DND-41 (cell line): ENCODE measurements at regions not wholly inside any gene's neighbourhood (a gene's known extent, or its start where the extent isn't known, plus 50 kb on each side); places are given as distances from the start of the nearest gene placed in this dataset.

Source experiments
- ATAC-seq: fragments of 200-7000 bp; cut with Tn5 transposase; 3 replicates; pipeline ENCODE4 v1.9.1; 2021; ENCODE audit warnings: low read depth; ENCODE audit not compliant: insufficient read depth
- DNase-seq: peaks from one replicate; pipeline ENCODE4 v3.0.0-alpha.2; 2020
- H2AFZ ChIP-seq: 2 replicates; pipeline ENCODE4 v1.6.0; 2012; ENCODE audit warnings: low read depth, low read length
- H3K27ac ChIP-seq: 2 replicates; pipeline ENCODE4 v1.5.1; 2012; ENCODE audit warnings: low read length, inconsistent platforms
- H3K27me3 ChIP-seq: fragments of 200-600 bp; sonication (generic); 2 replicates; pipeline ENCODE4 v1.6.0; 2012; ENCODE audit warnings: low read length, mild to moderate bottlenecking, inconsistent platforms; ENCODE audit not compliant: insufficient read depth, poor library complexity
- H3K36me3 ChIP-seq: 2 replicates; pipeline ENCODE4 v1.5.1; 2012; ENCODE audit warnings: low read length, inconsistent platforms; ENCODE audit not compliant: insufficient read depth
- H3K4me1 ChIP-seq: 2 replicates; pipeline ENCODE4 v1.5.1; 2012; ENCODE audit warnings: mild to moderate bottlenecking, low read length; ENCODE audit not compliant: insufficient read depth
- H3K4me2 ChIP-seq: 2 replicates; pipeline ENCODE4 v1.6.0; 2012; ENCODE audit warnings: mild to moderate bottlenecking, moderate library complexity, low read length, inconsistent platforms; ENCODE audit not compliant: insufficient read depth
- H3K4me3 ChIP-seq, 2 experiments: fragments of 200-600 bp in 1 of 2; shearing (Covaris generic) in 1 of 2; 2 replicates each; pipeline ENCODE4 v1.5.1; 2012 to 2016; ENCODE audit warnings: inconsistent platforms in 2 of 2, low read length in 2 of 2, mild to moderate bottlenecking in 2 of 2, low read depth in 1 of 2, moderate library complexity in 1 of 2
- H3K79me2 ChIP-seq: 2 replicates; pipeline ENCODE4 v1.6.0; 2012; ENCODE audit warnings: low read length, inconsistent platforms; ENCODE audit not compliant: insufficient read depth
- H3K9ac ChIP-seq: 2 replicates; pipeline ENCODE4 v1.6.0; 2012; ENCODE audit warnings: low read depth, mild to moderate bottlenecking, inconsistent platforms, low read length, moderate library complexity
- H3K9me3 ChIP-seq: 2 replicates; pipeline ENCODE4 v1.5.1; 2012; ENCODE audit warnings: low read length, moderate library complexity, mild to moderate bottlenecking, inconsistent platforms; ENCODE audit not compliant: insufficient read depth, severe bottlenecking
- H4K20me1 ChIP-seq: 2 replicates; pipeline ENCODE4 v1.6.0; 2012; ENCODE audit warnings: low read length; ENCODE audit not compliant: insufficient read depth
- EZH2 ChIP-seq: IDR thresholded peaks from 3 replicates; pipeline ENCODE4 v1.6.1; 2012; ENCODE audit warnings: borderline replicate concordance, low read depth, mild to moderate bottlenecking, moderate library complexity, low read length, inconsistent platforms; ENCODE audit not compliant: severe bottlenecking
- TF ChIP-seq, protein P1 (sequence below): IDR thresholded peaks from 2 replicates; pipeline ENCODE4 v1.5.1; 2012; ENCODE audit warnings: borderline replicate concordance, low read length, moderate library complexity, mild to moderate bottlenecking; ENCODE audit not compliant: poor library complexity, severe bottlenecking; ENCODE audit errors: extremely low read depth

- Histone ChIP-seq H4K20me1 (no peaks in the 10 kb centered on the region), H3K36me3 (no peaks in the 10 kb centered on the region), H3K4me3 (no peak overlapping the region), H3K4me2 (no peak overlapping the region), H3K9ac (no peak overlapping the region), H3K27me3 (no peaks in the 10 kb centered on the region), H3K79me2 (no peaks in the 10 kb centered on the region), H3K27ac (no peak overlapping the region), H3K9me3 (no peaks in the 10 kb centered on the region), H2AFZ (no peak overlapping the region), H3K4me1 (no peaks in the 10 kb centered on the region)
- DNase-seq (no peak), ATAC-seq (no peak)
- no peak for TF ChIP-seq EZH2
- TF ChIP-seq, protein P1, sequence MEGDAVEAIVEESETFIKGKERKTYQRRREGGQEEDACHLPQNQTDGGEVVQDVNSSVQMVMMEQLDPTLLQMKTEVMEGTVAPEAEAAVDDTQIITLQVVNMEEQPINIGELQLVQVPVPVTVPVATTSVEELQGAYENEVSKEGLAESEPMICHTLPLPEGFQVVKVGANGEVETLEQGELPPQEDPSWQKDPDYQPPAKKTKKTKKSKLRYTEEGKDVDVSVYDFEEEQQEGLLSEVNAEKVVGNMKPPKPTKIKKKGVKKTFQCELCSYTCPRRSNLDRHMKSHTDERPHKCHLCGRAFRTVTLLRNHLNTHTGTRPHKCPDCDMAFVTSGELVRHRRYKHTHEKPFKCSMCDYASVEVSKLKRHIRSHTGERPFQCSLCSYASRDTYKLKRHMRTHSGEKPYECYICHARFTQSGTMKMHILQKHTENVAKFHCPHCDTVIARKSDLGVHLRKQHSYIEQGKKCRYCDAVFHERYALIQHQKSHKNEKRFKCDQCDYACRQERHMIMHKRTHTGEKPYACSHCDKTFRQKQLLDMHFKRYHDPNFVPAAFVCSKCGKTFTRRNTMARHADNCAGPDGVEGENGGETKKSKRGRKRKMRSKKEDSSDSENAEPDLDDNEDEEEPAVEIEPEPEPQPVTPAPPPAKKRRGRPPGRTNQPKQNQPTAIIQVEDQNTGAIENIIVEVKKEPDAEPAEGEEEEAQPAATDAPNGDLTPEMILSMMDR = no peak
Observed at GRCh38 chr10:131010965-131011575, 300.5 kb downstream of the TCERG1L start.

DNA sequence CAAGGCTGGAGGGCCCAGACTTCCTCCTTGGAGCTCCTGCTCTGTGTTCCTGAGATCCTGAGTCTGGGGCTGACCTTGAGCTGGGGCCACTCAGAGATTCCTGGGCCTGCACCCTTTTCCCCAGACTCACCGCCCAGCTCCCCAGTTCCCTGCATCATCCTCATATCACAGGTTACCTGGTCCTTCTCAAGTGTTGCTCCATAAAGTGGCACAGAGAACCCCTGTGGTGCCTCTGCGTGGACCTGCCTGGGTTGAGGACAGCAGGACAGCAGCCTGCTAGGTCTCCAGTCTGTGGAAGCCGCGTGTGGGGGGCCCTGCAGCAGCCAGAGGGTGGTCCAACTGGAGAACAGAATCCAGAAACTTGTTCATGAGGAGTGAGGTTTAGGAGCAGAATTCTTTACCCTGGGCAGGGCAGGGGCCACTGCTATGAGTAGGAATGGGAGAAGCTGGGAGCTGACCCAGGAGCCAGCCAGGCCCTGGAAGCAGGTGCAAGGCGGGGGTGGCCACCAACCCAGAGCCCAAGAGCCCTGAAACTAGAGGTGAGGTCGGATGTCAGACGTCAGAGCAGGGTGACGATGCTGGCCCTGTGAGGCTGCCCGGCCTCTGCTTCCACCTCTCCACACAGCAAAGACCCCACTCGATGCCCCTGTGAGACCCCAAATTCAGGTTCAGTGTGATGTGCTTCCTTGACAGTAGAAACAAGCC is 299.4 kb downstream of the TCERG1L start:
- Histone ChIP-seq H3K9ac (no peak overlapping the region), H3K4me3 (no peak overlapping the region), H3K4me2 (no peak overlapping the region), H3K4me1 (no peaks in the 10 kb centered on the region), H3K27ac (no peak overlapping the region), H3K9me3 (no peaks in the 10 kb centered on the region), H2AFZ (no peak overlapping the region), H3K36me3 (no peaks in the 10 kb centered on the region), H3K27me3 (no peaks in the 10 kb centered on the region), H3K79me2 (no peaks in the 10 kb centered on the region), H4K20me1 (no peaks in the 10 kb centered on the region)
- ATAC-seq (no peak), DNase-seq (no peak)
- TF ChIP-seq, protein P1 = no peak

GRCh38 chr10:131012641-131012985 is 298.9 kb downstream of the TCERG1L start:
- Histone ChIP-seq H3K27me3 (no peaks in the 10 kb centered on the region), H3K4me1 (no peaks in the 10 kb centered on the region), H3K27ac (no peak overlapping the region), H3K4me2 (no peak overlapping the region), H2AFZ (no peak overlapping the region), H3K79me2 (no peaks in the 10 kb centered on the region), H3K9ac (no peak overlapping the region), H3K4me3 (no peak overlapping the region), H3K36me3 (no peaks in the 10 kb centered on the region), H3K9me3 (no peaks in the 10 kb centered on the region), H4K20me1 (no peaks in the 10 kb centered on the region)
- DNase-seq (no peak), ATAC-seq (no peak)
- TF ChIP-seq, protein P1 = no peak
- TF ChIP-seq EZH2 = no peak
